ENCODE measurements at regions not wholly inside any gene's neighbourhood (a gene's known extent, or its start where the extent isn't known, plus 50 kb on each side); places are given as distances from the start of the nearest gene placed in this dataset.

DNA sequence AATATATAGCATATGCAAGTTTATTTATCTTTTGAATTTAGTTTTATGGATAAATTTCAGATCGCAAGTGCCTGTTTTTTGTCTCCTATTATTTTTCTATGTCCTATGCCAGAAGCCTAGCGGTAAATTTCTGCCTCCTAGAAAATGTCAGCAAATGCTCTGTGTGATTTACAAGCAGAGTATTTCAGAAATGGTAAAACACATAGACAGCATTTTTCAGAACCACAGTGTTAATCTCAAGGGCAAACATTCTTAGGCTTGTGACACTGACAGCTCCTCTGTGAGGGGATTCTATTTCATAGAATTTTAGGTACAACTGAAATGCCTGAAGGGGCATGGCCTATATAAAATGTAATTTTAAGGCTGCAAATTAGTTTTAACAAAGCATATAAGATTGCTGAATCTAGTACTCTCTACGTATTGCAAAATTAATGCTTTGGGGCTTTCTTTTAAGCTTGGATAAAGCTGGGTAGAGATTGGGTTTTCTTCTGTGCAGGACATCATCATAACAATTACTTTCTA is 89.9 kb upstream of the PTCHD4 start:
- H3K36me3 Mint-ChIP-seq (ENCODE audit: low read depth), result no peaks in the 10 kb centered on the region
- peaks cover 6% of the 10 kb centered on the region for H3K9me3 Mint-ChIP-seq
- H3K27me3 Mint-ChIP-seq, result no peaks in the 10 kb centered on the region
- H3K4me1 Mint-ChIP-seq, result no peaks in the 10 kb centered on the region
- H3K4me3 Mint-ChIP-seq, result no peak overlapping the region
- ChIA-PET CTCF (no interaction called here), POLR2A (no interaction called here)
- DNase-seq, result no peak
- H3K27ac Mint-ChIP-seq, result no peak overlapping the region

DNA sequence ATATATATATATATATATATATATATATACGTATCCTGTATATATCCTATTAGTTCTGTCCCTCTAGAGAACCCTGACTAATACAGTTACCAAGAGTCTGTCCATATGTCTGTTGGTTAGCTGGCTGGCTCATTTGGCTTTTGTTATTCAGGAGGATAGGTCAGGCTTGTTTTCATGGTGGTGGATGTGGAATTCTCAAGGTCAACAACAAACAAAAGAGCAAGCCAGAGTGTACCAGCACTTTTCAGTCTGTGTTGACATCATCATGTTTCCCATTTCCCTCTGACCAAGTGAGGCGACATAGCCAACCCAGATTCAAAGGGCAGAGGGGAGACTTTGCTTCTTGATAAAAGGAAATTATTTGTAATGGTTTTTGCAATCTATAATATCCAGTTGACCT is 88.5 kb upstream of the PTCHD4 start:
- ChIA-PET POLR2A (no interaction called here), CTCF (no interaction called here)
- H3K4me1 Mint-ChIP-seq, result no peaks in the 10 kb centered on the region
- no peak overlapping the region for H3K4me3 Mint-ChIP-seq
- no peak overlapping the region for H3K27ac Mint-ChIP-seq
- DNase-seq, result no peak
- no peaks in the 10 kb centered on the region for H3K27me3 Mint-ChIP-seq
- H3K36me3 Mint-ChIP-seq (ENCODE audit: low read depth), result no peaks in the 10 kb centered on the region
- H3K9me3 Mint-ChIP-seq, result peaks cover 6% of the 10 kb centered on the region

DNA sequence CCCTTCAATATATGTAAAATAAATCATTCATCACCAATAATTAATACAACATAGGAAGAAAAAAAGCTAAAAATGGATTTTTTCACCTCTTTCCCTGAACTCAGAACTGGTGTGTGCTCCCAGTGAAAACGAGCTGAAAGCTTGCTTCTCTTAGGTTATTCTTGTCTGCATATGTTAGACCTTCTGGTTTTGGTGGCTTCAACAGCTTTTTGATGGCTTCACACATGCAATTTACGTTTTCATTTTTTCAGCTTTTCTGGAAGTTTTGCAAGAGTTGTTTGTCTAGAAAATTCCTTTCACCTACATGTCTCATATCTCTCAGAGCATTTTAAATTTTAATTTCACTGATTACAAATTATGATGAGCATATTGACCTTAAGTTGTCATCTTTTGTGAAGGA is 86.9 kb upstream of the PTCHD4 start:
- Mint-ChIP-seq H3K4me1 (no peaks in the 10 kb centered on the region), H3K4me3 (no peak overlapping the region), H3K9me3 (peaks cover 6% of the 10 kb centered on the region), H3K27ac (no peak overlapping the region), H3K27me3 (no peaks in the 10 kb centered on the region), H3K36me3 (ENCODE audit: low read depth) (no peaks in the 10 kb centered on the region)
- ChIA-PET POLR2A (no interaction called here), CTCF (no interaction called here)
- DNase-seq, result no peak

DNA sequence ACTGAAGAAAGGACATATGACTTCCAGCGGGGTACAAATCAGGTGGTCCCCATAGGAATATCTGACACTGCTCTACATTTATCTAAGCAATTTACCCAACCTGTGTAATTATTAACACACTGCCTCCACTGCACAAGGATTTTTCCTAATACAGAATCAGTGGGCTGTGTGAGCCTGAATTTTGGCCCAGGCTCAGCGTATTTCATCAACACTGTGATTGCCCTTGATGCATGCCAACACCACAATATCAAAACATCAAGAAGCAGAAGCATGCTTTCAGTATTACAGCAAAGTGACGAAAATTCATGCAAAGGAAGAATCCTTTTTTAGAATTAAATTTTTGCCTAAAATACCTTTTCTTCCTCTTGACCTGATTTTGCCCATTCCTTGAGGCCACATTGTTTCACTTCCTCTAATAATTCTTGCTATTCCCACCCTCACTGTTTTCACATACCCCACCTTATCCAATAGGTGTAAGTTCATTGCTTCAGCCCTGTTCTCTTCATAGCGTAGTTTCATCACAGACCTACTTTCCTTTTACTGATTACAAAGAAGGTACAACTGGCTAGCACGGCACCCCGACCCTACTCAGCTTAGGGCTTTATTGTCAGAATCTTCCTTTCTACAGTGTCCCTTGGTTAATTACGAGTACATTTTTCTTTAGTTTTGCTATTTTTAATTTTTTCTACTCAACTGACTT is 83.7 kb upstream of the PTCHD4 start:
- CTCF ChIA-PET, result no interaction called here
- no peak overlapping the region for H3K27ac Mint-ChIP-seq
- H3K9me3 Mint-ChIP-seq, result no peaks in the 10 kb centered on the region
- H3K4me1 Mint-ChIP-seq, result no peaks in the 10 kb centered on the region
- no peaks in the 10 kb centered on the region for H3K36me3 Mint-ChIP-seq (ENCODE audit: low read depth)
- DNase-seq, result no peak
- no peaks in the 10 kb centered on the region for H3K27me3 Mint-ChIP-seq
- H3K4me3 Mint-ChIP-seq, result no peak overlapping the region
- POLR2A ChIA-PET, result no interaction called here

- Mint-ChIP-seq H3K4me3 (no peak overlapping the region), H3K27me3 (no peaks in the 10 kb centered on the region), H3K36me3 (ENCODE audit: low read depth) (no peaks in the 10 kb centered on the region), H3K9me3 (peaks cover 2% of the 10 kb centered on the region), H3K27ac (no peak overlapping the region), H3K4me1 (no peaks in the 10 kb centered on the region)
- ChIA-PET POLR2A (no interaction called here), CTCF (no interaction called here)
- no peak for DNase-seq
These were observed 77.2 kb upstream of the PTCHD4 start for GRCh38 chr6:48188158-48188557.

GRCh38 chr6:48186746-48187145 is 75.7 kb upstream of the PTCHD4 start:
- CTCF ChIA-PET, result no interaction called here
- no peak overlapping the region for H3K4me3 Mint-ChIP-seq
- H3K4me1 Mint-ChIP-seq, result no peaks in the 10 kb centered on the region
- POLR2A ChIA-PET, result no interaction called here
- DNase-seq, result no peak
- H3K36me3 Mint-ChIP-seq (ENCODE audit: low read depth), result no peaks in the 10 kb centered on the region
- H3K27me3 Mint-ChIP-seq, result no peaks in the 10 kb centered on the region
- H3K27ac Mint-ChIP-seq, result no peak overlapping the region
- peaks cover 2% of the 10 kb centered on the region for H3K9me3 Mint-ChIP-seq

GRCh38 chr6:48184648-48185047 is 73.7 kb upstream of the PTCHD4 start:
- no peak overlapping the region for H3K4me3 Mint-ChIP-seq
- no peaks in the 10 kb centered on the region for H3K4me1 Mint-ChIP-seq
- DNase-seq, result no peak
- H3K36me3 Mint-ChIP-seq (ENCODE audit: low read depth), result no peaks in the 10 kb centered on the region
- POLR2A ChIA-PET, result no interaction called here
- no peak overlapping the region for H3K27ac Mint-ChIP-seq
- CTCF ChIA-PET, result no interaction called here
- no peaks in the 10 kb centered on the region for H3K27me3 Mint-ChIP-seq
- peaks cover 2% of the 10 kb centered on the region for H3K9me3 Mint-ChIP-seq

- CTCF ChIA-PET, result no interaction called here
- no peaks in the 10 kb centered on the region for H3K27me3 Mint-ChIP-seq
- no peaks in the 10 kb centered on the region for H3K36me3 Mint-ChIP-seq (ENCODE audit: low read depth)
These were observed 73.0 kb upstream of the PTCHD4 start for GRCh38 chr6:48183811-48184605.

DNA sequence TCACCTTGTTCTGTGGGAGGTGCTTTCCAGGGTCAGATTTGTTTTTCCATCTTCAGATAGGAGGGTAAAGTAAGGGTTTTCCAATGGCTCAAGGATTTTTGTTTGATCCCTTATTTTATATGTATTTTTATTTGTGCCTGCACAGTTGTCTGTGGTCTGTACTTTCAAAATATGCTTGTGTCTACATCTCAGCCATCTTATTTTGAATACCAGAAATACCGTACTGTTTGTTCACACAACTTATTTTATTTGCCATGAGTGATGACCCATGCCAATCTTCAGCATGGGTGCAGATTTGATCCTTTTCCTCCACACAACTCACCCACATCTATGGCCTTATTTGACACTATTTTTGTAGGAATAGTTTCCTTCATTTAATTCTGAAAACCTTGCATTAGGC is 72.2 kb upstream of the PTCHD4 start:
- Mint-ChIP-seq H3K27me3 (no peaks in the 10 kb centered on the region), H3K36me3 (ENCODE audit: low read depth) (no peaks in the 10 kb centered on the region), H3K27ac (no peak overlapping the region), H3K4me3 (no peak overlapping the region), H3K9me3 (peaks cover 2% of the 10 kb centered on the region), H3K4me1 (no peaks in the 10 kb centered on the region)
- CTCF ChIA-PET, result no interaction called here
- DNase-seq, result no peak
- POLR2A ChIA-PET, result no interaction called here

More at GRCh38 chr6:48183811-48184605, 73.0 kb upstream of the PTCHD4 start:
- Mint-ChIP-seq H3K4me3 (no peak overlapping the region), H3K9me3 (peaks cover 2% of the 10 kb centered on the region), H3K4me1 (no peaks in the 10 kb centered on the region), H3K27ac (no peak overlapping the region)
- DNase-seq, result no peak
- POLR2A ChIA-PET, result no interaction called here

DNA sequence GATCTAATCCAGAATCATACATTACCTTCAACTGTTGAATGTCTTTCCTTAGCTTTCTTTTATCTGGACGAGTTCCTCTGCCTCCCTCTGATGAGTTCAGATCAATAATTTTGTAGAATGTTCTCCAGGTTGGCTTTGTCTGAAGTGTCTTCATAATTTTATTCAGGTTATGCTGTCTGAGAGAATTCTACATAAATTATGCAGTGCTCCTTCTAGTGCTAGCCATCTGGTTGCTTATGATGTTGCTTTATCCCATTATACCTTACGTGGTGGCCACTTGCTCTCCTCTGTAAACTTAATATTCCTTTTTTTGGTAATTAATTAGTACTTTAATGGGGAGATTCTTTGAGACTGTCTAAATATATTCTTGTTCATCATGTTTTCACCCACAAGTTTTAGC is 67.7 kb upstream of the PTCHD4 start:
- Mint-ChIP-seq H3K27ac (no peak overlapping the region), H3K27me3 (no peaks in the 10 kb centered on the region), H3K4me1 (no peaks in the 10 kb centered on the region), H3K9me3 (no peaks in the 10 kb centered on the region), H3K36me3 (ENCODE audit: low read depth) (no peaks in the 10 kb centered on the region), H3K4me3 (no peak overlapping the region)
- ChIA-PET CTCF (no interaction called here), POLR2A (no interaction called here)
- DNase-seq, result no peak

GRCh38 chr6:48177786-48178185 is 66.8 kb upstream of the PTCHD4 start:
- no peaks in the 10 kb centered on the region for H3K36me3 Mint-ChIP-seq (ENCODE audit: low read depth)
- POLR2A ChIA-PET, result no interaction called here
- H3K4me1 Mint-ChIP-seq, result no peaks in the 10 kb centered on the region
- no peak overlapping the region for H3K27ac Mint-ChIP-seq
- CTCF ChIA-PET, result no interaction called here
- no peaks in the 10 kb centered on the region for H3K27me3 Mint-ChIP-seq
- no peak overlapping the region for H3K4me3 Mint-ChIP-seq
- no peaks in the 10 kb centered on the region for H3K9me3 Mint-ChIP-seq
- DNase-seq, result no peak

DNA sequence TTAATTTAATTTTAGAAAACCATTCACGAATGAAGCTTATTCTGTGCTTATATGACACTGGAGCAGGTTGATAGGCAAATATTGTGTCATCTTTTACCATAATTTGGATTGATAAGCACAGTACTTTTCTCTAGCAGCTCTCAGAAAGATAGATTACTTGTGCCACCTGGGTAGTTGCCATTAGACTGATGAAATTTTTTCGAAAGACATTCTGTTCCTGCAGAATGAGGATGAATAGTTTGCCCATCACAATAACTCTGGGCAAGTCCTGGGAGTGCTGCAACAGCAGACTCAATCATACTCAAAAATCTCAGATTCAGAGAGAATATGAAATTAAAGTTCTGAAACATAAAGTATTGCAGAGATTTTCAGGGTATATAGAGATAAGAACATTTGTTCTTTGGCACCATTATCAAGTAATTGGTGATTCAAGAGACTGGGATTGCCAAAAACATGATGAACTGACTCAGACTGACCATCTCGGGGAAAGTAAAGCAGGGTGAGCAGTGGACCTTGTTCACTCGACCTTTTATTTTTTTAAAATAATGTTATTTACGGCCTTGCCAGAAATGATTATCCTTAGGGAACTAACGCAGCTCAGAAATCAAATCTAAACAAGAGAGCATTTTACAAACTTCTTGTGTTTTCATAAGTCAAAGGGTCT is 65.8 kb upstream of the PTCHD4 start:
- H3K4me1 Mint-ChIP-seq, result no peaks in the 10 kb centered on the region
- H3K27ac Mint-ChIP-seq, result no peak overlapping the region
- no peak for DNase-seq
- ChIA-PET POLR2A (no interaction called here), CTCF (no interaction called here)
- H3K27me3 Mint-ChIP-seq, result no peaks in the 10 kb centered on the region
- no peak overlapping the region for H3K4me3 Mint-ChIP-seq
- H3K9me3 Mint-ChIP-seq, result no peaks in the 10 kb centered on the region
- H3K36me3 Mint-ChIP-seq (ENCODE audit: low read depth), result no peaks in the 10 kb centered on the region

DNA sequence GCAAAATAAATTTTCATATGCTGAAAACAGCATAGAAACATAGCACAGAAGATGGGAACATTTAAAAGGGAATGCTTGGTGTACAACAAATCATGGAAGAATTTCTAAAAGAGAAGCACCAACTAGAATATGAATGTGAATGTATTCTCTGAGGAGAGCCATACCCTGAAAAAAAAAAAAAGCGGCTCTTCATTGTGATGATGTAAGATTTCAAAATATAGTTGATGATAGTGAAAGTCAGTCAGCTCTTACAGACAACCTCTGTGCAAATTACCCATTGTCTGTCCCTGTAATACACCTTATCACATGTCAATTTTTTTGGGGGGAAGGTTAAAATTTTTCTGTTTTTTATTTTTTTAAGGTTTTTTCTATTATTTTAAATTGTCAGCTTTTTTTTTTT is 58.6 kb upstream of the PTCHD4 start:
- Mint-ChIP-seq H3K4me1 (no peaks in the 10 kb centered on the region), H3K9me3 (no peaks in the 10 kb centered on the region), H3K27ac (no peak overlapping the region), H3K4me3 (no peak overlapping the region), H3K36me3 (ENCODE audit: low read depth) (no peaks in the 10 kb centered on the region), H3K27me3 (no peaks in the 10 kb centered on the region)
- DNase-seq, result no peak
- CTCF ChIA-PET, result no interaction called here
- POLR2A ChIA-PET, result no interaction called here

Data from activated CD4-positive, alpha-beta memory T cell treated with anti-CD3 and anti-CD28 coated beads, Interleukin-2, amount 10 ng/mL, durations not matched to agents 7 days and 5 days (primary cell).